PC-9 (cell line): ENCODE measurements at regions not wholly inside any gene's neighbourhood (a gene's known extent, or its start where the extent isn't known, plus 50 kb on each side); places are given as distances from the start of the nearest gene placed in this dataset.

Source experiments
- BruUV-seq: library from RNA; stranded (reverse); fragments of 400-500 nt; replicated peaks from 2 replicates; lab custom pipeline; 2021; lab: Mats Ljungman, UMichigan
- CTCF ChIA-PET: fragments of 300-600 bp; sonication (Branson Sonifier 250); formaldehyde crosslinking; loops from one replicate; lab custom pipeline; 2022; ENCODE audit warnings: antibody characterized with exemption; lab: Charles Lee
- POLR2A ChIA-PET: fragments of 300-600 bp; sonication (Branson Sonifier 250); formaldehyde crosslinking; loops from one replicate; lab custom pipeline; 2022; ENCODE audit warnings: antibody characterized with exemption; ENCODE audit not compliant: unreplicated experiment; lab: Charles Lee
- DNase-seq, 2 experiments: peaks; one replicate each; pipeline versions ENCODE4 v3.0.0 to v3.0.0-alpha.2; 2015 to 2022; ENCODE audit warnings: mixed read lengths in 1 of 2
- H2AFZ ChIP-seq: fragments of 200-600 bp; sonication (generic); 2 replicates; pipeline ENCODE4 v1.8.1; 2017; ENCODE audit warnings: antibody characterized with exemption
- H3F3A ChIP-seq: fragments of 200-600 bp; sonication (generic); 2 replicates; pipeline ENCODE4 v1.8.1; 2017; ENCODE audit warnings: antibody characterized with exemption, mild to moderate bottlenecking, low read depth; ENCODE audit not compliant: insufficient read depth
- H3K27ac ChIP-seq: fragments of 200-600 bp; sonication (generic); 2 replicates; pipeline ENCODE4 v1.6.1; 2016; ENCODE audit warnings: mixed run types
- H3K27me3 ChIP-seq: fragments of 200-600 bp; sonication (generic); 2 replicates; pipeline ENCODE4 v1.6.1; 2016; ENCODE audit warnings: low read depth, mixed run types; ENCODE audit not compliant: insufficient read depth
- H3K36me3 ChIP-seq: fragments of 200-600 bp; sonication (generic); 2 replicates; pipeline ENCODE4 v1.6.1; 2016; ENCODE audit warnings: low read depth, mixed run types
- H3K4me1 ChIP-seq: fragments of 200-600 bp; sonication (generic); replicated peaks from 2 replicates; pipeline ENCODE4 v1.6.1; 2016; ENCODE audit warnings: mixed run types; ENCODE audit not compliant: insufficient read depth
- H3K4me2 ChIP-seq: fragments of 200-600 bp; sonication (generic); 2 replicates; pipeline ENCODE4 v1.6.1; 2017; ENCODE audit warnings: mixed run types
- H3K4me3 ChIP-seq: fragments of 200-600 bp; sonication (generic); 2 replicates; pipeline ENCODE4 v1.6.1; 2016; ENCODE audit warnings: mixed run types
- H3K79me2 ChIP-seq: fragments of 200-600 bp; sonication (generic); 2 replicates; pipeline ENCODE4 v1.6.1; 2017; ENCODE audit warnings: low read depth, mixed run types
- H3K9me2 ChIP-seq: fragments of 200-600 bp; sonication (generic); 2 replicates; pipeline ENCODE4 v1.8.1; 2017; ENCODE audit warnings: mild to moderate bottlenecking; ENCODE audit not compliant: insufficient read depth
- H3K9me3 ChIP-seq: fragments of 200-600 bp; sonication (generic); 2 replicates; pipeline ENCODE4 v1.8.1; 2016; ENCODE audit warnings: low read depth; ENCODE audit not compliant: insufficient read depth
- H4K20me1 ChIP-seq: fragments of 200-600 bp; sonication (generic); 2 replicates; pipeline ENCODE4 v1.8.1; 2017; ENCODE audit not compliant: insufficient read depth
- CTCF ChIP-seq: fragments of 200-600 bp; sonication (generic); conservative IDR thresholded peaks from 2 replicates; pipeline ENCODE4 v1.6.1; 2017; ENCODE audit warnings: mixed run types, antibody characterized with exemption, mild to moderate bottlenecking, moderate library complexity
- EZH2 ChIP-seq: fragments of 200-600 bp; sonication (generic); IDR thresholded peaks from 2 replicates; pipeline ENCODE4 v1.8.0; 2017; ENCODE audit warnings: antibody characterized with exemption, low read depth
- intact Hi-C: fragments of 100-400 bp; cut with micrococcal nuclease; formaldehyde crosslinking; loops from one replicate; pipeline ENCODE4 v1.10.0; 2022; ENCODE audit not compliant: unreplicated experiment

- DNase-seq = peak; percentile 22 to 65
- H3K79me2 ChIP-seq = no peaks in the 10 kb centered on the region
- H3K4me1 ChIP-seq = peaks cover 35% of the 10 kb centered on the region
- no peaks in the 10 kb centered on the region for H3K36me3 ChIP-seq
- H2AFZ ChIP-seq = no peak overlapping the region
- intact Hi-C loops = loop anchor here (1.0 kb wide), 1 partner anchor 74 kb away; no protein-coding TSS in a partner anchor
- peak overlapping the region; percentile 23 for H3K4me2 ChIP-seq
- CTCF ChIA-PET = interaction anchor here (0.7 kb wide), 2 partner anchors 103 to 144 kb away, joined by 3 read pairs; no protein-coding TSS in a partner anchor
- no peak overlapping the region for H3K4me3 ChIP-seq
- no peak for TF ChIP-seq CTCF
- TF ChIP-seq EZH2 = no peak
- H3K27ac ChIP-seq = peak overlapping the region; percentile 4; the same call in 1 of the 2 replicates
- peaks cover 16% of the 10 kb centered on the region for H3F3A ChIP-seq
- no TSS peak for BruUV-seq
- POLR2A ChIA-PET = interaction anchor here (0.6 to 1.4 kb wide), 5 partner anchors 10 to 184 kb away, joined by 3 to 8 read pairs (median 4); no protein-coding TSS in a partner anchor
- no peaks in the 10 kb centered on the region for H3K9me2 ChIP-seq
- H3K27me3 ChIP-seq = no peaks in the 10 kb centered on the region
- H4K20me1 ChIP-seq = no peaks in the 10 kb centered on the region
- peaks cover 7% of the 10 kb centered on the region; the same call in 1 of the 2 replicates for H3K9me3 ChIP-seq
Observed at GRCh38 chr7:16271990-16272665, 149.2 kb downstream of the CRPPA start.

GRCh38 chr7:16271355-16271915, 149.9 kb downstream of the CRPPA start:
- TF ChIP-seq EZH2 = no peak
- no peak for TF ChIP-seq CTCF
- Histone ChIP-seq H3K27me3 (no peaks in the 10 kb centered on the region), H3K4me2 (no peak overlapping the region), H3K9me3 (peaks cover 7% of the 10 kb centered on the region; the same call in 1 of the 2 replicates), H3K27ac (no peak overlapping the region), H3K79me2 (no peaks in the 10 kb centered on the region), H3K4me1 (peaks cover 35% of the 10 kb centered on the region), H3K9me2 (no peaks in the 10 kb centered on the region), H3F3A (peaks cover 16% of the 10 kb centered on the region), H4K20me1 (no peaks in the 10 kb centered on the region), H3K36me3 (no peaks in the 10 kb centered on the region), H2AFZ (no peak overlapping the region), H3K4me3 (no peak overlapping the region)
- ChIA-PET CTCF (no interaction called here), POLR2A (interaction anchor here (0.6 to 1.4 kb wide), 4 partner anchors 10 to 185 kb away, joined by 3 to 7 read pairs (median 4); no protein-coding TSS in a partner anchor)
- no peak for DNase-seq
- intact Hi-C loops = no loop called here
- no TSS peak for BruUV-seq

GRCh38 chr7:16270844-16271243, 150.5 kb downstream of the CRPPA start:
- intact Hi-C loops = no loop called here
- POLR2A ChIA-PET = no interaction called here
- Histone ChIP-seq H3K79me2 (no peaks in the 10 kb centered on the region), H4K20me1 (no peaks in the 10 kb centered on the region), H3K9me3 (peaks cover 7% of the 10 kb centered on the region; the same call in 1 of the 2 replicates), H3F3A (peaks cover 16% of the 10 kb centered on the region), H3K27me3 (no peaks in the 10 kb centered on the region), H3K4me2 (no peak overlapping the region), H3K36me3 (no peaks in the 10 kb centered on the region), H2AFZ (no peak overlapping the region), H3K4me1 (peaks cover 35% of the 10 kb centered on the region), H3K27ac (no peak overlapping the region), H3K9me2 (no peaks in the 10 kb centered on the region), H3K4me3 (no peak overlapping the region)
- no TSS peak for BruUV-seq
- TF ChIP-seq CTCF (no peak), EZH2 (no peak)
- CTCF ChIA-PET = interaction anchor here (0.6 kb wide), 1 partner anchor 158 kb away, joined by 3 read pairs; no protein-coding TSS in a partner anchor
- no peak for DNase-seq
